Neural cell (in vitro differentiated cells): ENCODE measurements at regions not wholly inside any gene's neighbourhood (a gene's known extent, or its start where the extent isn't known, plus 50 kb on each side); places are given as distances from the start of the nearest gene placed in this dataset.

ENCODE experiments used
- H2AFZ ChIP-seq: fragments of 200-600, 300-800 bp; sonication (generic), shearing (Covaris generic); 2 replicates; pipeline ENCODE4 v1.6.0; 2014; ENCODE audit warnings: low read depth, mild to moderate bottlenecking, antibody characterized with exemption, low read length, moderate library complexity
- H3F3A ChIP-seq: fragments of 200-600 bp; shearing (Covaris generic); 2 replicates; pipeline ENCODE4 v1.6.1; 2016; ENCODE audit warnings: mild to moderate bottlenecking, moderate library complexity, mixed read lengths, antibody characterized with exemption, low read length; ENCODE audit not compliant: insufficient read depth, poor library complexity, severe bottlenecking
- H3K27ac ChIP-seq: fragments of 200-600, 300-800 bp; sonication (generic), shearing (Covaris generic); 2 replicates; pipeline ENCODE4 v1.5.1; 2014; ENCODE audit warnings: mild to moderate bottlenecking, low read length, moderate library complexity
- H3K27me3 ChIP-seq: fragments of 300-800, 200-600 bp; sonication (generic), shearing (Covaris generic); 2 replicates; pipeline ENCODE4 v1.6.0; 2014; ENCODE audit warnings: mild to moderate bottlenecking, low read depth, low read length, moderate library complexity; ENCODE audit not compliant: insufficient read depth
- H3K36me3 ChIP-seq: fragments of 300-800, 200-600 bp; sonication (generic), shearing (Covaris generic); 2 replicates; pipeline ENCODE4 v1.5.1; 2014; ENCODE audit warnings: mild to moderate bottlenecking, antibody characterized with exemption, low read length, moderate library complexity; ENCODE audit not compliant: insufficient read depth
- H3K4me2 ChIP-seq: fragments of 300-800, 200-600 bp; sonication (generic), shearing (Covaris generic); 2 replicates; pipeline ENCODE4 v1.6.0; 2014; ENCODE audit warnings: mild to moderate bottlenecking, low read length
- H3K4me3 ChIP-seq: fragments of 300-800, 200-600 bp; sonication (generic), shearing (Covaris generic); 2 replicates; pipeline ENCODE4 v1.5.1; 2014; ENCODE audit warnings: mild to moderate bottlenecking, low read length, moderate library complexity
- H3K79me2 ChIP-seq: fragments of 200-600 bp; shearing (Covaris generic); replicated peaks from 2 replicates; pipeline ENCODE4 v1.6.0; 2014; ENCODE audit warnings: mild to moderate bottlenecking, low read length, moderate library complexity; ENCODE audit not compliant: insufficient read depth
- H3K9ac ChIP-seq: fragments of 300-800, 200-600 bp; sonication (generic), shearing (Covaris generic); 2 replicates; pipeline ENCODE4 v1.6.1; 2016; ENCODE audit warnings: mild to moderate bottlenecking, low read length, mixed read lengths
- H3K9me2 ChIP-seq: fragments of 200-600 bp; shearing (Covaris generic); 2 replicates; pipeline ENCODE4 v1.6.1; 2016; ENCODE audit warnings: mild to moderate bottlenecking, low read length, mixed read lengths; ENCODE audit not compliant: insufficient read depth
- H3K9me3 ChIP-seq: fragments of 200-600, 300-800 bp; sonication (generic), shearing (Covaris generic); 2 replicates; pipeline ENCODE4 v1.6.1; 2016; ENCODE audit warnings: mild to moderate bottlenecking, mixed run types, low read length, moderate library complexity, mixed read lengths
- H4K20me1 ChIP-seq: fragments of 200-600 bp; shearing (Covaris generic); 2 replicates; pipeline ENCODE4 v1.6.1; 2016; ENCODE audit warnings: mild to moderate bottlenecking, mixed run types; ENCODE audit not compliant: insufficient read depth
- CTCF ChIP-seq: fragments of 450-650 bp; IDR thresholded peaks from 2 replicates; pipeline ENCODE4 v1.5.1; 2014; ENCODE audit warnings: antibody characterized with exemption, mild to moderate bottlenecking, moderate library complexity; ENCODE audit not compliant: poor library complexity, severe bottlenecking
- EP300 ChIP-seq: fragments of 450-650 bp; conservative IDR thresholded peaks from 2 replicates; pipeline ENCODE4 v1.6.1; 2014; ENCODE audit warnings: antibody characterized with exemption, mild to moderate bottlenecking, moderate library complexity; ENCODE audit not compliant: poor library complexity, severe bottlenecking
- EZH2 ChIP-seq: fragments of 200-600, 300-800 bp; shearing (Covaris generic), sonication (generic); IDR thresholded peaks from 2 replicates; pipeline ENCODE4 v1.6.1; 2014; ENCODE audit warnings: antibody characterized with exemption, low read length, borderline replicate concordance, mild to moderate bottlenecking; ENCODE audit not compliant: insufficient read depth, poor library complexity, severe bottlenecking
- MXI1 ChIP-seq: fragments of 450-650 bp; conservative IDR thresholded peaks from 2 replicates; pipeline ENCODE4 v1.6.1; 2014; ENCODE audit warnings: antibody characterized with exemption, mild to moderate bottlenecking; ENCODE audit not compliant: poor library complexity, severe bottlenecking
- POLR2AphosphoS5 ChIP-seq: IDR thresholded peaks from 2 replicates; pipeline ENCODE4 v1.6.1; 2012
- RAD21 ChIP-seq: fragments of 450-650 bp; conservative IDR thresholded peaks from 2 replicates; pipeline ENCODE4 v1.6.1; 2014; ENCODE audit warnings: antibody characterized with exemption, mild to moderate bottlenecking, moderate library complexity
- REST ChIP-seq: IDR thresholded peaks from 2 replicates; pipeline ENCODE4 v1.6.1; 2012; ENCODE audit warnings: borderline replicate concordance
- SMC3 ChIP-seq: fragments of 450-650 bp; conservative IDR thresholded peaks from 2 replicates; pipeline ENCODE4 v1.6.1; 2014; ENCODE audit warnings: antibody characterized with exemption, mild to moderate bottlenecking, moderate library complexity; ENCODE audit not compliant: poor library complexity
- TAF1 ChIP-seq: IDR thresholded peaks from 2 replicates; pipeline ENCODE4 v1.6.1; 2012; ENCODE audit warnings: low read depth

- H3K4me3 ChIP-seq: no peak overlapping the region
These were observed 69.8 kb upstream of the RGS18 start for GRCh38 chr1:192088496-192088895.

GRCh38 chr1:192098001-192098400, 60.3 kb upstream of the RGS18 start:
- H3K9me3 ChIP-seq: no peaks in the 10 kb centered on the region
- H3K27ac ChIP-seq: no peak overlapping the region
- H3K27me3 ChIP-seq: no peaks in the 10 kb centered on the region
- H3K4me3 ChIP-seq: no peak overlapping the region
- H4K20me1 ChIP-seq: no peaks in the 10 kb centered on the region
- H3K4me2 ChIP-seq: no peak overlapping the region
- H2AFZ ChIP-seq: no peak overlapping the region
- H3K9ac ChIP-seq: no peak overlapping the region
- H3K9me2 ChIP-seq: no peaks in the 10 kb centered on the region
- no peaks in the 10 kb centered on the region for H3K79me2 ChIP-seq
- H3F3A ChIP-seq: no peaks in the 10 kb centered on the region
- H3K36me3 ChIP-seq: no peaks in the 10 kb centered on the region
- TF ChIP-seq RAD21 (no peak), TAF1 (no peak), EZH2 (no peak), EP300 (no peak), MXI1 (no peak), SMC3 (no peak), POLR2AphosphoS5 (no peak), CTCF (no peak)

More at GRCh38 chr1:192088496-192088895, 69.8 kb upstream of the RGS18 start:
- H3K9ac ChIP-seq: no peak overlapping the region
- H3K9me2 ChIP-seq: no peaks in the 10 kb centered on the region
- no peak overlapping the region for H3K4me2 ChIP-seq
- no peaks in the 10 kb centered on the region for H3K27me3 ChIP-seq
- no peaks in the 10 kb centered on the region for H3F3A ChIP-seq
- H4K20me1 ChIP-seq: no peaks in the 10 kb centered on the region
- H2AFZ ChIP-seq: no peak overlapping the region
- H3K9me3 ChIP-seq: no peaks in the 10 kb centered on the region
- H3K36me3 ChIP-seq: no peaks in the 10 kb centered on the region
- no peak overlapping the region for H3K27ac ChIP-seq
- H3K79me2 ChIP-seq: no peaks in the 10 kb centered on the region
- TF ChIP-seq RAD21: no peak
- no peak for TF ChIP-seq CTCF
- TF ChIP-seq REST: no peak
- TF ChIP-seq MXI1: no peak
- TF ChIP-seq EZH2: no peak
- no peak for TF ChIP-seq TAF1
- TF ChIP-seq POLR2AphosphoS5: no peak
- no peak for TF ChIP-seq EP300
- TF ChIP-seq SMC3: no peak
